ENCODE measurements at regions not wholly inside any gene's neighbourhood (a gene's known extent, or its start where the extent isn't known, plus 50 kb on each side); places are given as distances from the start of the nearest gene placed in this dataset.
"Not testable (repeated sequence)": the region's sequence is repeated elsewhere in the genome, so short reads cannot be mapped to it uniquely, and the experiment has no call there.

DNA sequence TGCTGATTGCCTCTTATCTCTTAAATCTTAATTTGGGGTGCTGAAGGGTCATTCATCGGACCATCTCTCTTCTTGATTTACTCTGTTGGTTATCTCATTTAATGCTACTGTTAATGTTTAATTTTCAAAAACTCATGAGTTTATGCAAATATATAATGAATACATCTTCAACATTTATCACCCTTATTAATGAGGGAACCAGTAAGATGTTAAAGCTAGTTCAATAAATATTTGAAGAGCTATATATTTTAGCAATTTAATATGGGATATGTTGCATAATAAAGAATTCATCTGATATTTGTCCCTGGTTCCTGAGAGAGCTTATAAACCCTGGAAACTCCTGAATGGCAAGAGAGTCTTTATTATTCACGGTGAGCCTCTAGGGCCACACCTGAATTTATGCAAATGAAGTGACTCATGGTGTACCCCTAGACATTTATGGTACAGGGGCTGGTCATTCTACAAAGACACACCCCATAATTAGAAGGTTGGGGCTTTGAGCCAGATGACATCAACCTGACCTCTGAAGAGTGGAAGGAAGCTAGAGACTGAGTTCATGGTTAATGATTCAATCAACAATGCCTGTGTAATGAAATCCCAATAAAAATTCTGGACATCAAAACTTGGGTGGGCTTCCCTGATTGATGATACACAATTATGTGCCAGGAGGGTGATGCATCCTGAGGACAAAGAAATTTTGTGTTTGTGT is 339.5 kb upstream of the ZNF608 start:
- DNase-seq (ENCODE audit: low spot score) = no peak

DNA sequence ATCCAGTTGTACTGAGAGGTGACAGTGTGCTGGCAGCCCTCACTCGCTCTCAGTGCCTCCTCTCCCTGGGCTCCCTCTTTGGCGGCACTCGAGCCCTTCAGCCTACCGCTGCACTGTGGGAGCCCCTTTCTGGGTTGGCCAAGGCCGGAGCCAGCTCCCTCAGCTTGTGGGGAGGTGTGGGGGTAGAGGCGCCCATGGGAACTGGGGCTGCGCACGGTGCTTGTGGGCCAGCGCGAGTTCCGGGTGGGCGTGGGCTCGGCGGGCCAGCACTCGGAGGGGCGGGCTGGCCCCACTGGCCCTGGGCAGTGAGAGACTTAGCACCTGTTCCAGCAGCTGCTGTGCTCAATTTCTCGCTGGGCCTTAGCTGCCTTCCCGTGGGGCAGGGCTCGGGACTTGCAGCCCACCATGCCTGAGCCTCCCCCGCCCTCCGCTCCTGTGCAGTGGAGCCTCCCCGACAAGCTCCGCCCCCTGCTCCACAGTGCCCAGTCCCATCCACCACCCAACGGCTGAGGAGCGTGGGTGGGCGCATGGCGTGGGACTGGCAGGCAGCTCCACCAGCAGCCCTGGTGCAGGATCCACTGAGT is 342.2 kb upstream of the ZNF608 start:
- no peak for DNase-seq (ENCODE audit: low spot score)

DNA sequence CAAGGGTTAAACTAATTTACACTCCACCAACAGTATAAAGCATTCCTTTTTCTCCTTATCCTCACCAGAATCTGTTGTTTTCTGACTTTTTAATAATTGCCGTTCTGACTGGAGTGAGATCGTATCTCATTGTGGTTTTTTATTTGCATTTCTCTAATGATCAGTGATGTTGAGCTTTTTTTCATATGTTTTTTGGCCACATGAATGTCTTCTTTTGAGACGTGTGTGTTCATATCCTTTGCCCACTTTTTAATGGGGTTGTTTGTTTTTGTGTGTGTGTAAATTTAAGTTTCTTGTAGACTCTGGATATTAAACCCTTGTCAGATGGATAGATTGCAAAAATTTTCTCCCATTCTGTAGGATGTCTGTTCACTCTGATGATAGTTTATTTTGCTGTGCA is 345.7 kb upstream of the ZNF608 start:
- not testable (repeated sequence) for DNase-seq (ENCODE audit: low spot score)

DNA sequence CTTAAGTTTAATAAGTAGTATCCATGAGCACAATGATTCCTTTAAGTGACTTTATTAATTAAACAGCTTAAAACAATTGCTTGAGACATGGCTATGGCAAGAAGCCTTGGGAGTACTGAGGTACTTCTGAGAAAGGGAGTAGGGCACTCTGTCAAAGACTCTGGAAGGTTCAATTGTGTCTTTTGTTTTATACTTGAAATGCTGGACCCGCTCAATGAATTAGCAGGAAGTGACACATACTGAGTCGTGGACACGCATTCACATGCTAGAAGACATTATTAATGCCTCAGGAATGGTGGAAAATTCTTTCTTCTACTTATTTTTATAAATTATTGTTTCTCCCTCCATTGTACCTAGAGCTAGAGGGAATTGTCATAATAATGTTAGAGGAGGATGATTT is 347.3 kb upstream of the ZNF608 start:
- no peak for DNase-seq (ENCODE audit: low spot score)

GRCh38 chr5:125100342-125100741 is 353.9 kb upstream of the ZNF608 start:
- no peak for DNase-seq (ENCODE audit: low spot score)

DNA sequence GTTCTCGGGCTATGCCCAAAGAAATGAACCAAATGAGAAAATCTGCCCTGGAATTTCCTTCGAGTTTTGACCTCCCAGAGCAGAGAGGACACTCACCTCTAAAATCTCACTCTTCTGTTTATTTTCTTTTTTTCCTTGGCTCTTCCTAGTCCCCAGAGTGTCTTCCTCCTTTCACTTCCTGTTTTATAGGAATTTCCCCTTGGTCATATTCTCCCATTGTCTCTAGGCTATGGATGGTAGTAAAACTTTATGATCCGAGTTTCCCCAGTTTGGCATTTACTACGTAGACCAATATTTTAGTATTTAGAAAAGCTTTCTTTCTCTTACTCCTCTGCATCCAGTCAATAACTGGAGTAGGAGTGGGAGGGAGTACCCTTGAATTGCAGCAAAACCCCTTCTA is 354.5 kb upstream of the ZNF608 start:
- no peak for DNase-seq (ENCODE audit: low spot score)

DNA sequence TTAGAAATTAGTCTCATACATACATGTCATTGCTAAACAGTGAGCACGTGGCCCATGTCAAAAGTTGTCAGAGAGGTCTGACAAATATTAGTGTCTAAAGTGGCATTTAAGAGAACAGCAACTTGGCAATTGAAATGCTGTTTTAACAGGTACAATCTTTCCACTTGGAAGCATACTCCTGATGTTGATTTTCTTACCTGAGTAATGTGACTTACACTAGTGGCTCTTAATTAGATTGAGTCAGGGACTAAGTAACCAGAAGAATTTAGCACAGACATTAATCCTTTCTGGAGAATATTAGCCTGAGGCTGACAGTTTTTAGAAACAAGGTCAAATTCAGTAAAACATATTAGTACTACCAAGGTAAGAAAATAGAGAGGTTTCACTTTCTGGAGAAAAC is 357.0 kb upstream of the ZNF608 start:
- DNase-seq (ENCODE audit: low spot score) = no peak

- DNase-seq (ENCODE audit: low spot score) = no peak
Measured at GRCh38 chr5:125106271-125106670, 359.8 kb upstream of the ZNF608 start.

GRCh38 chr5:125106881-125107280 is 360.4 kb upstream of the ZNF608 start:
- DNase-seq (ENCODE audit: low spot score) = no peak

DNA sequence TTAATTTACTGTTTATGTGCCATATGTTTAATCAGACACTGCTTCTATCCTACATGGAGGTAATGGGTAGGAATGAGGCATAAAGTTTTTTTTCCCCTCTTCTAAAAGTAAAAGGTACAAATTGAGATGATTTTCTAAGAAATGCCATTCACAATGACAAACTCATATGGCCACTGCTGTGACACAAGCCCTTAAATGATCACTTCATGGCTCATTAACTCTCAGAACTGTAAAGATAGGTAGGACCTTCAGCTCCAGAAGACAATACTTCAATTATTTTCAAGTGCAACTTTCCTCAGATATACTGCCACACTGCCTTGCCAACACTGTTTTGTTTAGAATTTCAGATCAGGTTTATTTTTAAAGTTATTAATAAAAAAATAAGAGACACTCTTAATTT is 362.9 kb upstream of the ZNF608 start:
- DNase-seq (ENCODE audit: low spot score) = no peak

- no peak for DNase-seq (ENCODE audit: low spot score)
Measured at GRCh38 chr5:125109816-125110215, 363.4 kb upstream of the ZNF608 start.

DNA sequence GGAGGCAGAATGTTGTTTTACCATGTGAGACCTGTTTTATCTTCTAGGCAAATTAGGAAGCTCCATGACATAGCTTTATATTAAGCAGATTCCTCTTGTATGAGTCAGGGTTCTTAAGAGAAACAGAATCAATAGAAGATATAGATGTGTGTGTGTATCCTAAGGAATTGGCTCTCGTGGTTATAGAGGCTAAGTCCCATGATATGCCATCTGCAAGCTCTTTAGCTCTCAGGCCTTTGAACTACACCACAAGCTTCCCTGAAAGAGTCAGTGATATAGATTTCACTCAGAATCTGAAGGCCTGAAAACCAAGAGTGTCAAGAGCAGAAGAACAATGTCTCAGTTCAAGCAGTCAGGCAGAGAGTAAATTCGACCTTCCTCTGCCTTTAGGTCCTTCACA is 365.8 kb upstream of the ZNF608 start:
- no peak for DNase-seq (ENCODE audit: low spot score)

DNA sequence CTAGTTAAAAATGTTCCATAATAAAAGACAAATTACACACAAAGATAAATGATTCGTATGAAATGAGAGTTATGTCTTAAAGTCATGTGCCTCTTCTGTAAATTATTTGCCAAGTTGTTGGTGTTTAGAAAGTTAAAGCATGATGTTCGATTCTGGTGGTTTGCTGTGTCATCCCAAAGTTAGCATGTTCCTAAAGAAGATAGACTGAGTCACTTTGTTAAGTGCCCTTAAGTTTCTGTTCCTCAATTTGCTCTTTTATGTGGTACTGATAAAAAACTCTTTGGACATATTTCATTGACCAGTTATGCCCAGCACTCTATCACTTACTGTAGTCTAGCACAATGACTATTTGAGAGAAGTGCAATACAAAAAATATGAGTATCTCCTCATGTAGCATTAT is 366.9 kb upstream of the ZNF608 start:
- DNase-seq (ENCODE audit: low spot score) = no peak

DNA sequence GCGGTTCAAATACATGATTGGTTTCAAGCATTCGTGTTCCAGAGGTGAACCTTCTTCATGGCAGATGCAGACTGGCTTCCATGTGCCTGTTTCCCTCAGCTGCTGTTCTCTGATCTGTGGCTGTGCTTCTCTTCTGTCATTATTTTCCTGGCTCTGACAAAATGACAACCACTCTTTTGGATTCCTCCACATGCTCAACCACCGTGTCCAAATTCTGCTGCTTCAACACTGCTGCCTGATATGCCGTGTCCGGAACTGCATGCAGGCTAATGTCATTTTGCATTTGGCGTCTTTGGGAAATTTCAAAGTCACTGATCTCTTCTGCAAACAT is 368.7 kb upstream of the ZNF608 start:
- DNase-seq (ENCODE audit: low spot score) = no peak

GRCh38 chr5:125117566-125117965 is 371.1 kb upstream of the ZNF608 start:
- DNase-seq (ENCODE audit: low spot score) = no peak

DNA sequence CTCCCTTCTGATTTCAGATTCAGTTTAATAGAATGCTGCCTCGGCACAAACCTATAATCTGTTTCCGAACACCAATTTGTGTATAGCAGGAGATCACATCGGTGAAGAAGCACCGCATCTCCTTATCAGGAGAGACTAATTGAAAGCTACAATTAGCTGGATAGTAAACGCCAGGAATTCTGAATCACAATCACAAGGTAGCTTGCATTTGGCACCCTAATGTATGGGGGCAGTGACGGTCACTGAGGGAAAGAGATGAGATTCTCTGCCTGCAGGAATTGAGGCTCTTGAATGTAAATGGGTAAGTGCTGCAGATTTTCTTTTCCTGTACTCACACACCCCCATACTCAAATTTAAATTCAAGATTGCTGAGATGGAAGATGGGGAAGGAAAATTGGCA is 373.6 kb upstream of the ZNF608 start:
- DNase-seq (ENCODE audit: low spot score) = no peak

DNA sequence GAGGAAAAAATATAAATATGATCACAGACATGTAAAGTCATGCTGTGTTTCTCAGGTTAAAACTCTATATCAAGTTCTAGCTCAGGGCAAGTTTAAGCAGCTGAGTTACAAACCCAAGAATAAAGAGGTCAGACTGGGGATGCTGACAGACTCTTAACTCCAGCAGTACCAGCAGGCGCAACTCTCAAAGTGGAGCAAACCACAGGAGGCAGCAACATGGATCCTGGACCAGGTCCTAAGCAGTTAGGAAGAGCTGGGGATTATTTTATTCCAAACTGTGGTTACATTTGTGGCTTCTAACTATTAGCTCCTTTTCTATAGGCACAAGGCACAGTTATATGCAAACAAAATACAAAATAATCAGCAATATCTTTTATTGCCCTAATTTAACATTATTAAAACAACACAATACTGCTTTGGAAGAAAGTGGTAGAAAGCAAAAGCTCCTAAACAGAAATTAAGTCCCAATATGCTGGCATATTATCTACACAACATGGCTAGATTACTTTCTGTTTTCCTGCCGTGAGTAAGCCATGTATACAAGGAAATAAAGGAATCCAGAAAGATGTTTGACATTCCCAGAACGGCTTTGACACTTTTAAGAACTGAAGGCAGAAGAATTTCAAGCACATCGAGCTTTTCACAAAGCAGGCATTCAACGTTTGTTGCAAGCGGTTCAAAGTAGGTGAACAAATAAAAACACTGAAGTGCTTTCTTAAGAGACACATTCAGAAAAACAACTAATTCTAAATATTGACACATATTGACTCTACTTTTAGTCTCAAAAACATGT is 378.8 kb upstream of the ZNF608 start:
- no peak for DNase-seq (ENCODE audit: low spot score)

GRCh38 chr5:125126050-125126449 is 379.6 kb upstream of the ZNF608 start:
- no peak for DNase-seq (ENCODE audit: low spot score)

GRCh38 chr5:125129151-125129806 is 382.8 kb upstream of the ZNF608 start:
- no peak for DNase-seq (ENCODE audit: low spot score)

DNA sequence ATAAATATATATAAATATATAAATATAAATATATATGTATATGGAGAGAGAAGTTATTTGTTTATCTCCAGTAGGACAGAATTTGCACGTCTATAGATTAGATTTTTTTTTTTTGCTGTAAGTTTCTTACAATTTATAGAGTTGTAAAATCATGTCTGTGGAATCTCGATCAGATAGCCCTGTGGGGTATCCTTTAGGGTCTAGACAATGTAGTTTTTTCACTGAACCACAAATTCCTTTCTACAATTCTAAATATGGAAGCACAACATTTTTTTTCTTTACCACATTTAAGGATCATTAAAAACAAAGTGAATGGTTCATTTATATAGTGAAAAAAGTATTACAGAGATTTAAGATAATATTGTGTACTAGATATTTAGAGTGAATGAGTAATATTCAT is 384.2 kb upstream of the ZNF608 start:
- no peak for DNase-seq (ENCODE audit: low spot score)

- no peak for DNase-seq (ENCODE audit: low spot score)
Measured at GRCh38 chr5:125134216-125135081, 388.0 kb upstream of the ZNF608 start.

DNA sequence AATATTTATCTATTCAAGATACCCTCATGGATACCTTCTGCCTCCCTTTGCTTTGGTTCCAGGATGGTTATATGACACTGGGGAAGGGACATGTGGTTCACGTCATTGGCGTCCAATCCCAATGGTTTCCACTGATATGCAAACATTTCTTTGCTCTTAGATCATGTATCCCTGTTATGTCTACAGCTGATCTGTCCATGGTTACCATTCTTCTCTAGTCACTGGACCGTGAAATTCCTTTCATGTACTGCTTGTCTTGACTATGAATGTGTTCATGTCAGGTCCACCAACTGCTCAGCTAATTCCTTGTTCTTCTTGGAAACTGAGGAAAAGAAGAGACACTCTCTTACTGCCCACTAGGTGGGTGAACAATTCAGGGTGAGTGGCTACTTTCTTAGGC is 391.1 kb upstream of the ZNF608 start:
- no peak for DNase-seq (ENCODE audit: low spot score)
